HG02943 (cell line): ENCODE measurements at regions not wholly inside any gene's neighbourhood (a gene's known extent, or its start where the extent isn't known, plus 50 kb on each side); places are given as distances from the start of the nearest gene placed in this dataset.
"Not testable (repeated sequence)": the region's sequence is repeated elsewhere in the genome, so short reads cannot be mapped to it uniquely, and the experiment has no call there.

Source experiments
- ATAC-seq: cut with Tn5 transposase; IDR thresholded peaks from one replicate; pipeline ENCODE4 v1.9.1; 2021; ENCODE audit warnings: mild to moderate bottlenecking, low read depth, moderate library complexity; ENCODE audit not compliant: unreplicated experiment

- ATAC-seq, result no peak
Observed at GRCh38 chr1:232579958-232580941, 49.7 kb downstream of the SIPA1L2 start.

GRCh38 chr1:232579466-232579865 lies 50.5 kb downstream of the SIPA1L2 start:
- no peak for ATAC-seq

GRCh38 chr1:232578651-232579195 lies 51.2 kb downstream of the SIPA1L2 start:
- ATAC-seq, result peak; percentile 86

- ATAC-seq, result no peak
Observed at GRCh38 chr1:232577772-232578171, 52.2 kb downstream of the SIPA1L2 start.

- no peak for ATAC-seq
Observed at GRCh38 chr1:232576537-232576936, 53.4 kb downstream of the SIPA1L2 start.

- no peak for ATAC-seq
Observed at GRCh38 chr1:232575763-232576040, 54.2 kb downstream of the SIPA1L2 start.

GRCh38 chr1:232574889-232575762 lies 54.8 kb downstream of the SIPA1L2 start:
- ATAC-seq, result no peak

GRCh38 chr1:232574077-232574476 lies 55.9 kb downstream of the SIPA1L2 start:
- no peak for ATAC-seq

GRCh38 chr1:232571523-232571922 lies 58.4 kb downstream of the SIPA1L2 start:
- no peak for ATAC-seq

- no peak for ATAC-seq
Observed at GRCh38 chr1:232570007-232570406, 59.9 kb downstream of the SIPA1L2 start.

GRCh38 chr1:232569554-232569921 lies 60.4 kb downstream of the SIPA1L2 start:
- not testable (repeated sequence) for ATAC-seq

- ATAC-seq, result no peak
Observed at GRCh38 chr1:232568906-232569553, 60.9 kb downstream of the SIPA1L2 start.

GRCh38 chr1:232568331-232568852 lies 61.5 kb downstream of the SIPA1L2 start:
- no peak for ATAC-seq

- no peak for ATAC-seq
Observed at GRCh38 chr1:232566093-232566492, 63.8 kb downstream of the SIPA1L2 start.

GRCh38 chr1:232562855-232563510 lies 67.0 kb downstream of the SIPA1L2 start:
- no peak for ATAC-seq

- no peak for ATAC-seq
Observed at GRCh38 chr1:232561381-232561780, 68.6 kb downstream of the SIPA1L2 start.

GRCh38 chr1:232560940-232561339 lies 69.0 kb downstream of the SIPA1L2 start:
- ATAC-seq, result no peak

- ATAC-seq, result no peak
Observed at GRCh38 chr1:232558954-232559353, 71.0 kb downstream of the SIPA1L2 start.

- ATAC-seq, result no peak
Observed at GRCh38 chr1:232557502-232558191, 72.3 kb downstream of the SIPA1L2 start.
